Astrocyte (in vitro differentiated cells and primary cell): ENCODE measurements at regions not wholly inside any gene's neighbourhood (a gene's known extent, or its start where the extent isn't known, plus 50 kb on each side); places are given as distances from the start of the nearest gene placed in this dataset.

Source experiments
- DNase-seq: peaks from one replicate; pipeline ENCODE4 v3.0.0-alpha.2; 2010; ENCODE audit warnings: low read depth
- FAIRE-seq: peaks from 2 replicates; lab custom pipeline; 2011; peaks lifted over from hg19 to GRCh38; lab: Jason Lieb, UNC
- H2AFZ ChIP-seq: 2 replicates; pipeline ENCODE4 v1.6.0; 2012; ENCODE audit warnings: low read depth, low read length, inconsistent platforms
- H3K27ac ChIP-seq: 2 replicates; pipeline ENCODE4 v1.5.1; 2011; ENCODE audit warnings: low read depth, low read length, inconsistent platforms
- H3K27me3 ChIP-seq: 2 replicates; pipeline ENCODE4 v1.6.0; 2011; ENCODE audit warnings: low read length, inconsistent platforms; ENCODE audit not compliant: insufficient read depth
- H3K36me3 ChIP-seq: 2 replicates; pipeline ENCODE4 v1.5.1; 2011; ENCODE audit warnings: low read length, inconsistent platforms; ENCODE audit not compliant: insufficient read depth
- H3K4me1 ChIP-seq: 2 replicates; pipeline ENCODE4 v1.5.1; 2011; ENCODE audit warnings: low read length, inconsistent platforms; ENCODE audit not compliant: insufficient read depth
- H3K4me2 ChIP-seq: 2 replicates; pipeline ENCODE4 v1.6.0; 2012; ENCODE audit warnings: low read length, inconsistent platforms
- H3K4me3 ChIP-seq: 2 replicates; pipeline ENCODE4 v1.5.1; 2011; ENCODE audit warnings: low read depth, mild to moderate bottlenecking, low read length, inconsistent platforms; ENCODE audit not compliant: insufficient read depth
- H3K79me2 ChIP-seq: 2 replicates; pipeline ENCODE4 v1.6.0; 2012; ENCODE audit warnings: mild to moderate bottlenecking, low read length, inconsistent platforms; ENCODE audit not compliant: insufficient read depth
- H3K9ac ChIP-seq: 2 replicates; pipeline ENCODE4 v1.6.0; 2012; ENCODE audit warnings: mild to moderate bottlenecking, low read length, inconsistent platforms
- H3K9me3 ChIP-seq: 2 replicates; pipeline ENCODE4 v1.5.1; 2012; ENCODE audit warnings: low read depth, mild to moderate bottlenecking, low read length, inconsistent platforms; ENCODE audit not compliant: insufficient read depth
- H4K20me1 ChIP-seq: 2 replicates; pipeline ENCODE4 v1.6.0; 2012; ENCODE audit warnings: low read length, inconsistent platforms; ENCODE audit not compliant: insufficient read depth
- H3K27ac Mint-ChIP-seq: one replicate; pipeline ENCODE4 v1.8.0; 2021; ENCODE audit warnings: mild to moderate bottlenecking, mixed read lengths; ENCODE audit not compliant: unreplicated experiment
- H3K27me3 Mint-ChIP-seq: one replicate; pipeline ENCODE4 v1.8.0; 2021; ENCODE audit warnings: low read depth, mixed read lengths; ENCODE audit not compliant: unreplicated experiment
- H3K36me3 Mint-ChIP-seq: one replicate; pipeline ENCODE4 v1.8.0; 2021; ENCODE audit warnings: low read depth, mixed read lengths; ENCODE audit not compliant: unreplicated experiment
- H3K4me1 Mint-ChIP-seq: one replicate; pipeline ENCODE4 v1.8.0; 2021; ENCODE audit warnings: low read depth, mixed read lengths; ENCODE audit not compliant: unreplicated experiment
- H3K4me3 Mint-ChIP-seq: one replicate; pipeline ENCODE4 v1.8.0; 2021; ENCODE audit warnings: mild to moderate bottlenecking, moderate library complexity, mixed read lengths; ENCODE audit not compliant: unreplicated experiment
- H3K9me3 Mint-ChIP-seq: one replicate; pipeline ENCODE4 v1.8.0; 2021; ENCODE audit warnings: mild to moderate bottlenecking, mixed read lengths; ENCODE audit not compliant: unreplicated experiment
- EZH2 ChIP-seq: IDR thresholded peaks from 2 replicates; pipeline ENCODE4 v1.6.1; 2012; ENCODE audit warnings: mild to moderate bottlenecking, low read length, inconsistent platforms; ENCODE audit not compliant: insufficient read depth
- TF ChIP-seq, protein P1 (sequence below): IDR thresholded peaks from 2 replicates; pipeline ENCODE4 v1.5.1; 2011; ENCODE audit warnings: low read depth, mild to moderate bottlenecking, inconsistent platforms, low read length, moderate library complexity; ENCODE audit not compliant: insufficient read depth

DNA sequence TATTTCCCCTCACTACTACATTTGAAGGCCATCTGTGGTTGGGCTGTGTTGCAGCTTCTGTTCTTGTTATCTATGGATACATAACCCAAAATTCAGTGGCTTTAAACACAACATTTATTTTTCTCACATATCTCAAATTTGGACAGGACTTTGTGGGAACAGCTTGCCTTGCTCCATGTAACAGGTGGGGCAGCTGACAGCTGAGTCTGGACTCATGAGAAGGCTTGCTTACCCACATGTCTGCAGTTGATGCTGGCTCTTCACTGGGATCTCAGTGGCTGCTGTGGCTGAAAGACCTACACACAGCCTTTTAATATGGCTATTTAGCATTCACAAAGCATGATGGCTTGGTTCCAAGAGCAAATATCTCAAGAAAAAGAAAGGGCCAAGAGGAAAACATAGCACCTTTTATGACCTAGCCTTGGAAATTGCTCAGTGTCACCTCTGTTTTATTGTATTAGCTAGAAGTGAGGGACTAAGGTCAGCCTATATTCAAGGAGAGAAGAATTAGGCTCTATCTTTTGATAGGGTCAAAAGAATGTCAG is 296.8 kb upstream of the ZNF521 start:
- FAIRE-seq = peak; percentile 41
- Histone ChIP-seq H3K79me2 (no peaks in the 10 kb centered on the region), H3K4me3 (no peak overlapping the region), H3K4me1 (peaks cover 41% of the 10 kb centered on the region), H4K20me1 (no peaks in the 10 kb centered on the region), H3K4me2 (peak overlapping the region; percentile 77), H2AFZ (no peak overlapping the region), H3K27me3 (no peaks in the 10 kb centered on the region), H3K36me3 (no peaks in the 10 kb centered on the region), H3K9ac (peak overlapping the region; percentile 75), H3K27ac (peak overlapping the region; percentile 97), H3K9me3 (no peaks in the 10 kb centered on the region)
- Mint-ChIP-seq H3K9me3 (peaks cover 3% of the 10 kb centered on the region), H3K4me3 (no peak overlapping the region), H3K27me3 (no peaks in the 10 kb centered on the region), H3K36me3 (peaks cover 1% of the 10 kb centered on the region), H3K27ac (peak overlapping the region; percentile 99), H3K4me1 (peaks cover 41% of the 10 kb centered on the region)
- TF ChIP-seq, protein P1, sequence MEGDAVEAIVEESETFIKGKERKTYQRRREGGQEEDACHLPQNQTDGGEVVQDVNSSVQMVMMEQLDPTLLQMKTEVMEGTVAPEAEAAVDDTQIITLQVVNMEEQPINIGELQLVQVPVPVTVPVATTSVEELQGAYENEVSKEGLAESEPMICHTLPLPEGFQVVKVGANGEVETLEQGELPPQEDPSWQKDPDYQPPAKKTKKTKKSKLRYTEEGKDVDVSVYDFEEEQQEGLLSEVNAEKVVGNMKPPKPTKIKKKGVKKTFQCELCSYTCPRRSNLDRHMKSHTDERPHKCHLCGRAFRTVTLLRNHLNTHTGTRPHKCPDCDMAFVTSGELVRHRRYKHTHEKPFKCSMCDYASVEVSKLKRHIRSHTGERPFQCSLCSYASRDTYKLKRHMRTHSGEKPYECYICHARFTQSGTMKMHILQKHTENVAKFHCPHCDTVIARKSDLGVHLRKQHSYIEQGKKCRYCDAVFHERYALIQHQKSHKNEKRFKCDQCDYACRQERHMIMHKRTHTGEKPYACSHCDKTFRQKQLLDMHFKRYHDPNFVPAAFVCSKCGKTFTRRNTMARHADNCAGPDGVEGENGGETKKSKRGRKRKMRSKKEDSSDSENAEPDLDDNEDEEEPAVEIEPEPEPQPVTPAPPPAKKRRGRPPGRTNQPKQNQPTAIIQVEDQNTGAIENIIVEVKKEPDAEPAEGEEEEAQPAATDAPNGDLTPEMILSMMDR = no peak
- TF ChIP-seq EZH2 = no peak
- peak; percentile 60 for DNase-seq

DNA sequence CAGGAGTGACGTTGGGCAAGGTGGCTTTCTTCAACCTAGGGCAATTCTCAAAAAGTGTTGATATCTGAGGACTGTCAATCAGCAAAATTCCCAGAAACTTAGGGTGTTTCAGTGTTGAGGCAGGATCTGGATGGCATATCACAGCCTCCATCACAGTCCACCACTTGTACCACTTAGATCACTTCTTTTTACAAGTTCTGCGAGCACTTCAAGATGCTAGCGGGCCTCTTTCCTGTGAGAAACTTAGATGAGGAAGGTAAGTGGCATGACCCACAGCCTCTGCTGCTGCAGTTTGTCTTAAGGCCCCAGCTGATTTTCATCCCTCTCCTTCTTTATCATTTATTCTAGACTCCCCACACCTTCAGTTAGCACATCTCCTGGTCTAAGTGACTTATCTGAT is 295.4 kb upstream of the ZNF521 start:
- peaks cover 41% of the 10 kb centered on the region for H3K4me1 ChIP-seq
- no peaks in the 10 kb centered on the region for H3K9me3 ChIP-seq
- H4K20me1 ChIP-seq = no peaks in the 10 kb centered on the region
- FAIRE-seq (no peak), DNase-seq (no peak)
- no peak overlapping the region for H3K4me2 ChIP-seq
- peaks cover 1% of the 10 kb centered on the region for H3K36me3 Mint-ChIP-seq
- H3K27me3 Mint-ChIP-seq = no peaks in the 10 kb centered on the region
- peaks cover 36% of the 10 kb centered on the region for H3K4me1 Mint-ChIP-seq
- no peaks in the 10 kb centered on the region for H3K27me3 ChIP-seq
- no peak overlapping the region for H3K4me3 Mint-ChIP-seq
- no peak overlapping the region for H2AFZ ChIP-seq
- peaks cover 3% of the 10 kb centered on the region for H3K9me3 Mint-ChIP-seq
- no peaks in the 10 kb centered on the region for H3K36me3 ChIP-seq
- no peaks in the 10 kb centered on the region for H3K79me2 ChIP-seq
- no peak overlapping the region for H3K9ac ChIP-seq
- H3K27ac Mint-ChIP-seq = no peak overlapping the region
- no peak overlapping the region for H3K4me3 ChIP-seq
- no peak for TF ChIP-seq EZH2
- TF ChIP-seq, protein P1 = no peak
- no peak overlapping the region for H3K27ac ChIP-seq

DNA sequence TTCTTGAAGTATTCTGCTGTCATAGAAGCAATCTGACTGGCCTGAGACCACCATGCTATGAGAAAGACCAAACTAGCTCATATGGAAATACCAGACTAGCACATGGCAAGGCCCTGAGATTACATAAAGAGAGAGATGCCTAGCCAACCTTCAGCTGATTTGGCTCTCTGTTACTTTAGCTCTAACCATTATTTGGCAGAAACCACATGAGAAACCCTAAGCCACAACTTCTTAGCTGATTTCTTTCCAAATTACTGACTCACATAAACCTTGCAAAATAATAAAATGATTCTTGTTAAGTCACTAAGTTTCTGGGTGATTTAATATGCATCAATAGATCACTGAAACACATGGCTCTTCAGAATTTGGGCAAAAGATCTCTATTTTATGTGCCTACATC is 295.0 kb upstream of the ZNF521 start:
- Histone ChIP-seq H3K27me3 (no peaks in the 10 kb centered on the region), H3K27ac (no peak overlapping the region), H3K4me1 (peaks cover 41% of the 10 kb centered on the region), H4K20me1 (no peaks in the 10 kb centered on the region), H3K36me3 (no peaks in the 10 kb centered on the region), H3K9ac (no peak overlapping the region), H3K4me3 (no peak overlapping the region), H3K79me2 (no peaks in the 10 kb centered on the region), H3K9me3 (no peaks in the 10 kb centered on the region), H2AFZ (no peak overlapping the region), H3K4me2 (no peak overlapping the region)
- peaks cover 1% of the 10 kb centered on the region for H3K36me3 Mint-ChIP-seq
- H3K4me1 Mint-ChIP-seq = peaks cover 32% of the 10 kb centered on the region
- TF ChIP-seq EZH2 = no peak
- TF ChIP-seq, protein P1 = no peak
- H3K27me3 Mint-ChIP-seq = no peaks in the 10 kb centered on the region
- DNase-seq (peak; percentile 94), FAIRE-seq (peak; percentile 39)
- H3K4me3 Mint-ChIP-seq = no peak overlapping the region
- no peak overlapping the region for H3K27ac Mint-ChIP-seq
- H3K9me3 Mint-ChIP-seq = peaks cover 3% of the 10 kb centered on the region
